Dermis blood vessel endothelial cell (primary cell): ENCODE measurements at regions not wholly inside any gene's neighbourhood (a gene's known extent, or its start where the extent isn't known, plus 50 kb on each side); places are given as distances from the start of the nearest gene placed in this dataset.
"Not testable (repeated sequence)": the region's sequence is repeated elsewhere in the genome, so short reads cannot be mapped to it uniquely, and the experiment has no call there.

Source experiments
- DNase-seq: peaks from one replicate; pipeline ENCODE4 v3.0.0; 2010

DNA sequence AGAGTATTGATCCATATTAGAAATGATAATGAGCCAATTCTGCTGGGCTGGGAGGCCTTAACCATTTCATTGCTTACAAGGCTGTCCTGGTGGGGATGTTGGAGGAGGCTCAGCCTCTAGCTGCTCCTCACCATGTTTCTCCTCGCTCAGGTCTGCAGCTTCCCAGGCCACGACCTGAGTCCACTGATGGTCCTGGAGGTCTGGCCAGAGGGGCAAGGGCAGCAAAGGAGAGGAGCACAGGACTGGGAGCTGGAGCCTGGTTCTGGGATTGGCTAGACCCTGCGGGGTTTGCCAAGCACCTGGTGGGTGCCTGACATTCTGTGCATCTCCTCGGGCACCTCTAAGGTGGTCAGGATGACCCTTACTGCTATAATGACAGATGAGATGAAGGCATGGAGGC, 92.6 kb downstream of the KIF26A start:
- no peak for DNase-seq

DNA sequence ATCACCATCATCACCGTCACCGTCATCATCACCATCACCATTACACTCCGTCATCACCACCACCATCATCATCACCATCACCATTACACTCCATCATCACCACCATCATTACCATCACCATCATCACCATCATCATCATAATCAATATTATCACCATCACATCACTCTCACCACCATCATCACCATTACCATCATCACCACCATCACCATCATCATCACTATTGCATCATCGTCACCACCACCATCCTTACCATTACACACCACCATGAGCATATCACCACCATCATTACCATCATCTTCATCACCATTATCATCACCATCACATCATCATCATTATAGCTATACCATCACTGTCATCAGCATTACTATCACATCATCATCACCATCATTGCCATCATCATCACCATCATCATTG, 93.7 kb downstream of the KIF26A start:
- no peak for DNase-seq

DNA sequence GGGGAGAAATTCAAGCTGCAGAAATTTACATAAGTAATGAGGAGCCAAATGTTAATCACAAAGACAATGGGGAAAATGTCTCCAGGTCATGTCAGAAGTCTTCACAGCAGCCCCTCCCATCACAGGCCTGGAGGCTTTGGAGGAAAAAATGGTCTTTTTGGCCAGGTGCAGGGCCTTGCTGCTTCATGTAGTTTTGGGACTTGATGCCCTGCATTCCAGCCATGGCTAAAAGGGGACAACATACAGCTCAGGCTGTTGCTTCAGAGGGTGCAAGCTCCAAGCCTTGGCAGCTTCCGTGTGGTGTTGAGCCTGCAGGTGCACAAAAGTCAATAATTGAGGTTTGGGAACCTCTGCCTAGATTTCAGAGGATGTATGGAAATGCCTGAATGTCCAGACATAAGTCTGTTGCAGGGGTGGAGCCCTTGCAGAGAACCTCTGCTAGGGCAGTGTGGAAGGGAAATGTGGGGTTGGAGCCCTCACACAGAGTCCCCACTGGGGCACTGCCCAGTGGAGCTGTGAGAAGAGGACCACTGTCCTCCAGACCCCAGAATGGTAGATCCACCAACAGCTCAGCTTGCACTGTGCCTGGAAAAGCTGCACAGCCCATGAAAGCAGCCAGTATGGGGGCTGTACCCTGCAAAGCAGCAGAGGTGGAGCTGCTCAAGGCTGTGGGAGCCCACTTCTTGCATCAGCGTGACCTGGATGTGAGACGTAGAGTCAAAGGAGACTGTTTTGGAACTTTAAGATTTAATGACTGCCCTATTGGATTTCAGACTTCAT, 95.8 kb downstream of the KIF26A start:
- not testable (repeated sequence) for DNase-seq

DNA sequence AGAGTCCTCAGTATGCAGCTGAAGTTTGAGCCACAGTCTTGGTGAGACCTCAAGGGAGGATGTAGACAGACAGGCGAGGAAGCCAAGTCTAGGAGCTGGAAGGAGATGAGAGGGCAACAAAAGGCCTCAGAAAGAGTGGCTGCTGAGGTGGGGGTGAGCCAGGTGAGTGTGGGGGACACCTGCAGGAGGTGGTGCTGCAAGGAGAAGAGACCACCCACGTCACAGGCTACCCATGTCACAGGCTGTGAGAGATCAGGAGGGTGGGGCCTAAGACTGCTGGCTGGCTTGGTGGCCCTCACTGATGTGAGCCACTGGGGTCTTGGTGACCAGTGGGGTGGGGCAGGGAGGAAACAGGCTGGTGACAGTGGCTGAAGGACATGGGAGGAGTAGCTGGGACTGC, 97.3 kb downstream of the KIF26A start:
- DNase-seq: no peak

DNA sequence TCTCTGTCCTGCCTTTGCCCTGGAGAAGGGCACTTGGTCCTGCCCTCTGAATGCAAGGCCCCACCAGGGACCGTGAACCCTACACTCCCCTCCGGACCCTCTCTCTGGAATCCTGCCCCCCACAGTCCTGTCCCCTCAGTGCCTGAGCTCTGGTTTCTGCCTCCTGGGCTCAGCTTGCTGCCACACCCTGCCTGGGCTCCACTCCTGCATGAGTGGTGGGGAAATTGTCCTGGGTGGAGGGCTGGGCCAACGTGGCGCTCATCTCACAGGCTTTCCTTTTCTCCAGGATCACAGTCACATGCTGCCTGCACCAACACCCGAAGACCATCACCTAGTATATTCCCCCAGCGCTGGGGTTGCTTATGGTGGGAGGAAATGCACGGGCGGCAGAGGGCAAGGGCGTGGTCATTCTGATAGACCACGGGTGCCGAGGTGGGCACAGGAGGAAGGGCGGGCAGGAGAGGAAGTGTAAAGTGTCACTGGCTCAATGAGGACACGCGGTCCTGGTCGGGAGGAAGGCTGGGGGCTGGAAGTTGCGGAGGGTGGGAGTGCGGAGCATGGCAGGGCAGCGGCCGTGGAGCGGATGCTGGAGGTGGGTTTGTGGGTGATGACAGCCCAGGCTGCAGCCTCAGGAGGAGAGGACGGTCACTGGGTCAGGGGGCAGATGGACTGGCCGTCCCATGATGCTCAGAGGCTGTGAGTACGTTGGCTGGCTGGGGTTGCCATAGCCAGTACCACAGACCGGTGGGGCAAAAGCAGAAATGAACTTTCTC, 99.5 kb downstream of the KIF26A start:
- DNase-seq: no peak

DNA sequence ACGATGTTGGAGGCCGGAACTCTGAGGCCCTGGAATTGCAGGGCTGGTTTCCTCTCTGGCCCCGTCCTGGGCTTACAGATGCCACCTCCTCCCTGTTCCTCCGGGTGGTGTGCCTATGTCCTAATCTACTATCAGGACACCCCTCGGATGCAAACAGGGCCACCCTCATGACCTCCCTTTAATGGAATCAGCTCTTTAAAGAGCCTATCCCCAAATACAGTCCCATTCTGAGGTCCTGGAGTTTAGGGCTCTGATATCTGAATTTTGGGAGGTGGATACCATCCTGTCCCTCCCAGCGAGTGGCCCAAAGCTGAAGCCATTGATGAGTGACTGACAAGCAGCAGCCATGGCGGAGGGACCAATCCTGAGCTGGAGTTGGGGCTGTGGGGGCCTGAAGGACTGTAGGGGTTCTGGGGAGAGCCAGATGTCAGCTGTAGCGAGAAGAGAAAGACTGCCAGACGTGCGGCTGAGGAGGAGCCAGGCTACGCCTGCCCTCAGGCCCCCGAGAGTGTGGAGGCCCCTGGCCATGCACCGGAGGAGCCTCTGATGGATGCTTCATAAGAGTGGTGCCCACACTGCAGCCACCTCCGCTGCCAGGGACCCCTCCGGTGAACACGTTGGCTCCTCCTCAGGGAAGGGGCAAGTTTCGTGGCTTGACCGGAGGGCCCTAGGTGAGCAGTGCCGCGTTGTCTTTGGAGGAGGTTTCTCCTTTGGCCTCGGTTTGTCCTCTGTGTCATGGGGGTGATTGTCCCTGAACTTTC, 100.2 kb downstream of the KIF26A start:
- DNase-seq: no peak

DNA sequence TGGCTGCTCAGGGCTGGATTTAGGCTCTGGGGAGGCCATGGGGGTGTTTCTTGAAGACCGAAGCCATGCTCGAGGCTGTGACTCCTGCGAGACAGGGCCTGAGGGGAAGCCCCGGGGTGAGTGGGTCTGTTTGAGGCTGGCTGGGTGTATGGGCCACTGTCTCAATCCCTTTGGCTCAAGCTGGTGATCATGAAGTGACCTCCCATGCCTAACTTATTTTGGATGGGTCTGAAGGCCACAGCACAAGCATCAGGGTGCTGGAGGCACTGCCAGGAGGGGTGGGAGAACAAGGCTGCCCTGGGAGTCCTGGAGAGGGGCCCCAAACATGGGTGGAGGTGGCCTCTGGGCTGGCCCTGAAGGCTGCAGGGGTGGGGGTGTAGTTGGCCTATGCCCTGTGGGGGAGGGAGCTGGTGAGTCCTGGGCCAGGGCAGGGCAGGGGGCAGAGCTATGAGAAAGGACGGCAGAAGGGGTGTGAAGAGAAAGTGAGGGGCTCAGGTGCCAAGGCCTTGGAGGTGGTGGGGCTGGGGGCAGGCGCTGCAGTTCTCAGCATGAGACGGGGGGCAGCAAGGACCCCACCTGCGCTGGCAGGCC, 100.9 kb downstream of the KIF26A start:
- DNase-seq: no peak

DNA sequence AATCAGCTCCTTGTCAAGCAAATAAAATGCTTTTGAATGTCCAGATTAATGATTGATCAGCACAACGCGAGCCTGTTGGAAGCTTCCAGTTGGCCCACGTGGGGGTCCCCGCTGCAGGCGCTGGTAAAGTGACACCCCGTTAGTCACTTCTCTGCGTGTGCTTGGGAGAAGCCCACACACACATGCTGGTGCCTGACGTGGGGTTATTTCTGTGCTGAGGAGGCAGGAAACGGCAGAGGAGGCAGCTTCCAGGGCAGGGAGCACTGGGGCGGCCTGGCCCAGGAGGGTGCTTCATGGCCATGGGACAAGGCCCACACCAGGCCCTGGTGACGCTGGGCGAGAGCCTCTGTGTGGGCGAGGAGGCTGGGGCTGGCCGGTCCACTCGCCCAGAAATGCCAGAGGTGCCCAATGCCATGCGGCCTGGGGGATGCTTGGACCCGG, 101.5 kb downstream of the KIF26A start:
- no peak for DNase-seq

DNA sequence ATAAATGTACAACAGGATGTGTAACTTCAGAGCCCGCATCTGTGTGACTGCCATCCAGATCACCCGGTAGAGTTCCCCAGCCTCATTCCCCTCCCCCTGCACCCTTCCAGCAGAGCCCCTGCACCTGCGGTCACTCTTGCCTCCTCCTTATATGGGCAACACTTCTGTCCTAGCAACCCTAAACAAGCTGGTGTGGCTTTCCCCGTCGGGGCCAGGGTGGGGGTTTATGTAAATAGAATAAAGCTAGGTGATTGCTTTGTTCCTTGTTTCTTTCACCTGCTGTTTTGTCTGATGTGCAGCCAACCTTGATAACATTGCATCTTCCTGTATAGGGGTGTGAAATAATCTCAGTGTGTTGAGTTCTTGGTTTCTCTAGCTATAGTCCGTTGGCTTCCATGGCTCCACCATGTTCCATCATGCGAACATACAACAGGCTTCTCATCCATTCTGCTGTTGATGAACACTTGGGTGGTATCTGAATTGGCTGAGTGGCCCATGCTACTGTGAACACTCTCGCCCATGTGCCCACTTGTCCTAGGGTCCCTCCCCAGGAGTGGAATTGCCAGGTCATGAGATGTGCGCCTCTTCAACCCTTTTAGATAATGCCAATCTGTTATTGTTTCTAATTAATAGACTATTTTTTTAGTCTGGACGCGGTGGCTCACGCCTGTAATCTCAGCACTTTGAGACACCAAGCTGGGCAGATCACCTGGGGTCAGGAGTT, 102.2 kb downstream of the KIF26A start:
- DNase-seq: no peak

DNA sequence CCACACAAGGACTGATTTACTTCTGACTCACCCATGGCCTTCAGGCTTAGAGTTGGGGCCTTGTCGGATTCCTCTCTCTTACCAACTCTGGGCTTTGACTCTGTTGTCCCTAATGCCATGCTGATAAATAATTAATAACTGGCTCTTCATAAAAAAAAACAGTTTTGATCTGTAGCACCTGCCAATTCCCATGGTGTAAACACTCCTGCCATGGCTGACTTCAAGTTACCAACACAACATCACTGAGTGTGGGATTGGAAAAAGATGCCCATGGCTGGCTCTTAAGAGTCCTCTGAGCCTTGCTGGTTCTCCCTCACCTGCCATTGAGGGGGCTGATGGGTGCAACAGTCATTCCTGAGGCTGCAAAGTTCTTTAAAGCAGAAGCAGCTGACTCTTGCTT, 104.8 kb downstream of the KIF26A start:
- DNase-seq: no peak

DNA sequence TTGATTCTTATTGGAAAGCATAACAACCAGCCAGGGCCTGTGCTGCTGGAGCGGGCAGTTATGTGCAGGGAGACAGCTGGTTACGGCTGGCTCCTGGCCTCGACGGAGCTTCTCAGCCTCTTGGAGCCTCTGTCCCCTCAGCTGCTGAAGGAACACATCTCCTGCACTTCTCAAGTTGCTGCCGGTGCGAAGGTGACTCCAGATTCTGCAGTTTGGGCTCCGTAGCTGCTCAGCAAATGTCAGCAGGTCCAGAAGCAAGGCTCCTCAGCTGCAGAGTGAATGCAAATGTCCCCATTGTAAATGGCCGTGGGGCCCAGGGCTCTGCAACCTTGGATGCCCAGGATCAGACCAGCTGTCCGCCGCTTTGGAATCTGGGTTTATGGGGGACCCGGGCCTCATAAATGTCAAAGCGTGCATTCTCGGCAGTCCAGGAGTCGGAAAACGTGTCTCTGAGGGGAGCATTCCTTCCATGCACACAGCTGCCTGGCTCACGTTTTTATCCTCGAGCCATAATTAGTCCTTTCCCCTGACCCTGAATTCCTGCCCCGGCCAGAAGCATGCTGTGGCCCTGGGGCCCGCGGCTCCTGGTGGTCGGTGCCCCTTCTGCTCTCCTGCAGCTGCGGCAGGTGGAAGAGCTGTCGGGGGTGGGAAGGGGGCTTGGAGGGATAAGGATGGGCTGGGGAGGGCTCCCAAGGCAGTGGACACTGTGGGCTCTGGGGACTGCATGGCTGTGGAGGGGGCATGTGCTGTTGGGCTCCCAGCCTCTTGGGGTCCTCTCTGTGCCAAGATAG, 106.0 kb downstream of the KIF26A start:
- DNase-seq: no peak

DNA sequence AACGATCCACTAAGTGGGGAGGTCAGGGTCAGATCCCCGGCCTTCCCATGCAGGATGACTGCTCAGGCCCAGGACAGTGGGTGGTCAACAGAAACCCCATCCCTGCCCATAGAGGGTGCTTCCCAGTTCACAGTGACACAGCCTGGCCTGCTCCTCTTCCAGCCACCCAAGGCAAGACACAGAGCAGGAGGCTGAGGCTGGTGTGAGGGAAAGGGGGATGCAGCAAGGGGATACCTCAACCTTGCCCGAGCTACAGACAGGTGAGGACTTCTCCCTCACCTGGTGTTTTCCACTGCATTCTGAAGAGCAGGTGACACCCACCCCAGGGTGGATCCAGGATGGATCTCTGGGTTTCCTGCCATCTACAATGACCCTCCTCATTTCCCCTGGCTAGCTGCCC, 106.7 kb downstream of the KIF26A start:
- DNase-seq: no peak

DNA sequence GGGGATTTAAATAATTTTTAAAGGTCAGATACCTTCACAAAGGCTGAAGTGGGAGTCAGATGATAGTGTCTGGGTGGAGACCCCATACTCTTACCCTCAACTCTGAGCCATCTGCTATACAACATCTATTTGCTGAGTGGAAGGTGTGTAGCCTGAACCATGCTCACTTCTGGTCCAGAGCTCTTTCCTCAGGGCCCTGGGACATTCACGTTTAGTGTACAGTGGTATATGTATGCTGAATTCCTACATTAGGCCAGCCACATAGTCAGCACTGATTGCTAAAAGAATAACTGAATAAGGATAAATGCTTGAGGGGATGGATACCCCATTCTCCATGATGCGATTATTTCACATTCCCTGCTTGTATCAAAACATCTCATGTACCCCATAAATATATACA, 107.3 kb downstream of the KIF26A start:
- DNase-seq: no peak

DNA sequence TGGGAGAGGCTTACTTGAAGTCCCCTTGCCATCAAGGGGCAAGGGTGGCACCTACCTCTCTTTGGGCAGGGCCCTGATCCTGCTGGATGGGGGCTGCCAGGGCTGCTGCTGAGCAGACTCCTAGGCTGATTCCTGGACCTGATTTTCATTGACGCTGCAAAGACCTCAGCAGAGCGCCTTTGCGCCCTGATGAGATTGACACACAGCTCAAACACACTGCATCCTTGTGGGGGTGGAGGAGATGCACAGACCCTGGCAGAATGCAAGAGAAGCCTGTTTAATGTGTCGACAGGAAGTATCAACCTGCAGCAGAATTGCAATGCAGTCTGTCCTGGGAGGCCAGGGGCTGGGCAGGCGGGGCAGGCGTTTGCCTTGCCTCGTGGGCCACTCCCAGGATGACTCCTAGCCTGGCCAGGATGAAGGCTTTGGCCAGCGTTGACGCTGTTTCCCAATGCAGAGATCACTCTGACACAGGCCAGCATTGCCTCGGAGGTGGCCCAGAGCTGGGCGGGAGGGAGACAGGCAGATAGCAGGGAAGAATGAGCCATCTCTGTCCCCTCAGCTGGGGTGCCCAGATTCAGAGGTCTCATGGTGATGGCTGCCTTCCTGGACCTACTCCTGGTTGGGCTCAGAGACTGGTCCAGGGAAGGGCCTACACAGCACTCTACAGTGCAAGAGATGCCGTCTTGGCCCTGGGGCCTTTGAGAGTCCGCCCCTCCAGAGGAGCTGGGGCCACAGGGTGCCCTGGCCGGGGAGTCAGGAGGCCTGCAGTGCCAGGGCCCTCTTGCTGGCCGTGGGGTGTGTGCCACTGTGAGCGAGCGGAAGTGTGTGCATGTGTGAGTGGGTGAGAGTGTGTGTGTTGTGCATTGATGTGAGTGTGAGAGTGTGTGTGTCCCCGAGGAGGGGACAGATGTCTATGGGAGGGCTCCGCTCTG, 108.3 kb downstream of the KIF26A start:
- DNase-seq: no peak

DNA sequence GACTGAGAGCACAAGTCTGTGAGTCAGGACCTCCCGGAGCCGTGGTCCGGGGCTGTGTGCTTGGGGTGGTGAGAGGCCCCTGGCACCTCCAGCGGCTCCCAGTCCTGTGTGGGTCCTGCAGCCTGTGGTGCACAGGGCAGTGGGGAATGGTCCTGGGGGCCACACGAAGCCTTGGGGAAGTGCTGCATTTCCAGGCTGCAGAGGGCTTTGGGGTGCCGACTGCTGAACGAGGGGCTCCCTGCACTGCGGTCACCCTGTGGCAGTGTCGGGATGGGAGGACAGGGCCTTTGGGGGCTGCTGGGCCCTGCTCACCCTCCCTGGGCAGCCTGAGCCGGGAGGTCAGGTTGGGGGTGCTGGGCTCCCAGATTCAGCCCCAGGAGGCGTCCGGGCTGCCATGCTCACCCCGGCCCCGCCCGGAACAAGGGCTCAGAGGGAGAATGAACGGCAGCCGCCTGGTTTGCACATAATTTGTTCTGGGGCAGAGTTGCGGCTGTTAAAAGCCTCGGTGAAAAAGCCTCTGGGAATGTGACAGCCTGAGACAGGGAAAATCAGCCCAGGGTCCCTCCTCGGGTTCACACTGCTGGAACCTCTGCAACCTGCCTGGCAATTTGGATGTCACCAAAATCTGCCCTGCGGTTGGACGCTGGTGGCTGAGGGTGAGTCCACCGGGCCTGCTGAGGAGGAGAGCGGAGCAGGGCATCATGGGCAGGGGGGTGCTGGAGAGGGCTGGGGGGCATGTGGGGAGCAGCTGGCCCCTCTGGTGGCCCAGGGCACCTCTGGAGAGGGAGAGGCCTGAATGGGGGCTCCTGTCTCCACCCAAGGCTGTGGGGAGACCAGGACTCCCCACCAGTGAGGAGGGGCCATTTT, 109.2 kb downstream of the KIF26A start:
- DNase-seq: no peak

DNA sequence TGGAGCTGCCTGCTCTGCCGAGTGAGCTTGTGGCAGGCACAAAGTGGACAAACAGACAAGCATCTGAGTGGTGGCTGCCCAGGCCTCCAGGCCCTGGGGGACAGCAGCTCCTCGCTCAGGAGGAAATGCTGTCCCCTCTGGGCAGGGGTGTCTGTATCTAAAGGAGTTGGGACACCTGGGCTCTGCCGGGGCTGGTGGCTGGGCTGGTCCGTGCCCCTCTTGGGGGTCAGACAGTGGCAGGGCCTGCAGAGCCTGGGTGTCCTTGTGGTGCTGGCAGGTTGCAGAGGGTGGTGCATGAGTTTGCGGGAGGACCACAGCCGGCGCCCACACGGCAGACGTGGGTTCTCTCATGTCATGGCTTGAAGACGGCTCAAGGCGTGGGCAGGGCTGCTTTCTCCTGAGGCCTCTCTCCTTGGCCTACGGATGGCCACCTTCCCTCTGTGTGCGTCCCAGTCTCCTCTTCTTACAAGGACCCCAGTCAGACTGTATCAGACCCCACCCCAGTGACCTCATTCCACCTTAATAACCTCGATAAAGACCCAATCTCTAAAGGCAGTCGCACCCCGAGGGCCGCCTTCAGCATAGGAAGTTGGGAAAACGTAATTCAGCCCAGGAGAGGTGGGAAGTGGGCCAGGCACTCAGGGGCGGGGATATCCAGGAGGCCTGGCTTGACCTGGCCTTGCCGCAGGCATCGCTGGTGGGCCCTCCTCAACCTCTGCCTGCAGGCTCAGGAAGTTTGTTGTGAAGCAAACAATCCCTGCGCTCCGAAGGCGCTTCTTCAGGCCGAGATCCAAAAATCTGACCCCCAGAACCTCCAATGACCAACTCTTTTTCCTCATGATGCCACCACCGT, 110.0 kb downstream of the KIF26A start:
- DNase-seq: no peak

DNA sequence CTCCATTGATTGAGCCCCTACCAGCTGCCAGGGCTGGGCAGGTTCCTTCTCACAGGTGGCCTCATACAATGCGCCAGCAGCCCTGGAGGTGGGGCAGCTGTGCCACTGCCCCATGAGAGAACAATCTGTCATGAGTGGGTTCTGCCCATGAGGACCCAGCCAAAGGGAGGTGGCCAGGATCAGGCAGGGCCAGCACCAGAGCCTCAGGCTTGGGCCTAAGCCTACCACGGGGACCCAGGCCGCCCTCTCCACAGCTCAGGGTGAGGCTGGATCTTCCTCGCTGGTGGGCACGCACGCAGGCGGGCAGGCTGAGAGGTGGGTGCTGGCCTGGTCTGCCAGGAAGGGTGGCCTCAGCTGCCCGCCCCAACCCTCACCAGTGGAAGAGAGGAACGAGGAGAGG, 110.7 kb downstream of the KIF26A start:
- no peak for DNase-seq

DNA sequence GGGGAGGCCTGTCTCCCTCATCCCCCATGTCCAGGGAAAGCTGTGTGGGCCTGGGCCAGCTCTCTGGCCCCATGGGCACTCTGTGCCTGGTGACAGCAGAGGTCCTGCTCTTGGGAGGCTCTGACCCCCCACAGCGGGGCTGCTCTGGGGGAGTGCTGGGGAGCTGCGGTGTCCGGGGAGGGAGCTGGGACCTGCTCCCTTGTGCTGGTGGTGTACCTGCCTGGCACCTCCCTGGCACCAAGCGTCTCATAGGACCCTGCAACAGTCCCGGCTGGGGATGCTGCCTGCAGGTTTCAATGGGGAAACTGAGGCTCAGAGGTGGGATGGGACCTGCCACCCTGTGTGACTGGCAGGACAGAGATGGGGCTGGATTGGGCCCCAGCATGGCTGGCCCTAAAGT, 111.3 kb downstream of the KIF26A start:
- no peak for DNase-seq
